ENCODE measurements at regions not wholly inside any gene's neighbourhood (a gene's known extent, or its start where the extent isn't known, plus 50 kb on each side); places are given as distances from the start of the nearest gene placed in this dataset.
A peak's percentile ranks its signal among the peaks of the same experiment; 100 is the strongest.

- no peaks in the 10 kb centered on the region for H3K9me3 Mint-ChIP-seq
- Histone ChIP-seq H3K9me3 (ENCODE audit: control insufficient read depth in 2 of 2, low read length in 2 of 2) (no peaks in the 10 kb centered on the region), H3K27me3 (ENCODE audit: control insufficient read depth, insufficient read depth, low read length) (no peaks in the 10 kb centered on the region), H3K36me3 (ENCODE audit: control insufficient read depth, insufficient read depth, low read length) (no peaks in the 10 kb centered on the region), H3K4me3 (ENCODE audit: low read depth, low read length) (no peak overlapping the region), H3K27ac (ENCODE audit: insufficient read depth, low read length, poor library complexity, severe bottlenecking) (no peak overlapping the region), H3K4me1 (ENCODE audit: control insufficient read depth, insufficient read depth, low read length, poor library complexity, severe bottlenecking) (no peaks in the 10 kb centered on the region)
- no peaks in the 10 kb centered on the region for H3K4me1 Mint-ChIP-seq
- ATAC-seq (ENCODE audit: low read depth in 2 of 2) (no peak), DNase-seq (no peak)
- H3K27ac Mint-ChIP-seq = no peak overlapping the region
- no peak overlapping the region for H3K4me3 Mint-ChIP-seq
- no peaks in the 10 kb centered on the region for H3K27me3 Mint-ChIP-seq
- no peaks in the 10 kb centered on the region for H3K36me3 Mint-ChIP-seq
Observed at GRCh38 chr10:123517426-123517825, 148.7 kb upstream of the GPR26 start.

GRCh38 chr10:123517901-123518300 is 148.3 kb upstream of the GPR26 start:
- Histone ChIP-seq H3K9me3 (ENCODE audit: control insufficient read depth in 2 of 2, low read length in 2 of 2) (no peaks in the 10 kb centered on the region), H3K27ac (ENCODE audit: insufficient read depth, low read length, poor library complexity, severe bottlenecking) (no peak overlapping the region), H3K4me1 (ENCODE audit: control insufficient read depth, insufficient read depth, low read length, poor library complexity, severe bottlenecking) (no peaks in the 10 kb centered on the region), H3K27me3 (ENCODE audit: control insufficient read depth, insufficient read depth, low read length) (no peaks in the 10 kb centered on the region), H3K36me3 (ENCODE audit: control insufficient read depth, insufficient read depth, low read length) (no peaks in the 10 kb centered on the region), H3K4me3 (ENCODE audit: low read depth, low read length) (no peak overlapping the region)
- DNase-seq (no peak), ATAC-seq (ENCODE audit: low read depth in 2 of 2) (no peak)
- no peak overlapping the region for H3K27ac Mint-ChIP-seq
- H3K4me1 Mint-ChIP-seq = no peaks in the 10 kb centered on the region
- no peaks in the 10 kb centered on the region for H3K36me3 Mint-ChIP-seq
- H3K9me3 Mint-ChIP-seq = no peaks in the 10 kb centered on the region
- H3K4me3 Mint-ChIP-seq = no peak overlapping the region
- no peaks in the 10 kb centered on the region for H3K27me3 Mint-ChIP-seq

GRCh38 chr10:123518765-123519164 is 147.4 kb upstream of the GPR26 start:
- no peak overlapping the region for H3K27ac ChIP-seq (ENCODE audit: insufficient read depth, low read length, poor library complexity, severe bottlenecking)
- no peaks in the 10 kb centered on the region for H3K4me1 ChIP-seq (ENCODE audit: control insufficient read depth, insufficient read depth, low read length, poor library complexity, severe bottlenecking)
- no peak for DNase-seq
- peaks cover 0 to 2% (median 0%) of the 10 kb centered on the region in 7 donors for H3K9me3 Mint-ChIP-seq
- no peaks in the 10 kb centered on the region for H3K4me1 Mint-ChIP-seq
- H3K27ac Mint-ChIP-seq = no peak overlapping the region
- H3K36me3 Mint-ChIP-seq = no peaks in the 10 kb centered on the region
- no peaks in the 10 kb centered on the region for H3K27me3 ChIP-seq (ENCODE audit: control insufficient read depth, insufficient read depth, low read length)
- no peak overlapping the region for H3K4me3 Mint-ChIP-seq
- no peaks in the 10 kb centered on the region for H3K36me3 ChIP-seq (ENCODE audit: control insufficient read depth, insufficient read depth, low read length)
- H3K4me3 ChIP-seq (ENCODE audit: low read depth, low read length) = no peak overlapping the region
- H3K9me3 ChIP-seq (ENCODE audit: control insufficient read depth in 2 of 2, low read length in 2 of 2) = no peaks in the 10 kb centered on the region
- no peaks in the 10 kb centered on the region for H3K27me3 Mint-ChIP-seq
- no peak for ATAC-seq (ENCODE audit: low read depth in 2 of 2)

GRCh38 chr10:123519861-123520260 is 146.3 kb upstream of the GPR26 start:
- H3K27me3 Mint-ChIP-seq = no peaks in the 10 kb centered on the region
- ATAC-seq (ENCODE audit: low read depth in 2 of 2) = no peak
- Histone ChIP-seq H3K36me3 (ENCODE audit: control insufficient read depth, insufficient read depth, low read length) (no peaks in the 10 kb centered on the region), H3K4me1 (ENCODE audit: control insufficient read depth, insufficient read depth, low read length, poor library complexity, severe bottlenecking) (no peaks in the 10 kb centered on the region), H3K9me3 (ENCODE audit: control insufficient read depth in 2 of 2, low read length in 2 of 2) (no peaks in the 10 kb centered on the region), H3K4me3 (ENCODE audit: low read depth, low read length) (no peak overlapping the region), H3K27me3 (ENCODE audit: control insufficient read depth, insufficient read depth, low read length) (no peaks in the 10 kb centered on the region), H3K27ac (ENCODE audit: insufficient read depth, low read length, poor library complexity, severe bottlenecking) (no peak overlapping the region)
- no peaks in the 10 kb centered on the region for H3K4me1 Mint-ChIP-seq
- no peak overlapping the region for H3K4me3 Mint-ChIP-seq
- H3K27ac Mint-ChIP-seq = no peak overlapping the region
- H3K9me3 Mint-ChIP-seq = peaks cover 0 to 2% (median 0%) of the 10 kb centered on the region in 7 donors
- no peak for DNase-seq
- no peaks in the 10 kb centered on the region for H3K36me3 Mint-ChIP-seq

GRCh38 chr10:123521076-123521475 is 145.1 kb upstream of the GPR26 start:
- H3K36me3 Mint-ChIP-seq = no peaks in the 10 kb centered on the region
- no peak for DNase-seq
- no peaks in the 10 kb centered on the region for H3K27me3 Mint-ChIP-seq
- no peak overlapping the region for H3K4me3 Mint-ChIP-seq
- Histone ChIP-seq H3K4me1 (ENCODE audit: control insufficient read depth, insufficient read depth, low read length, poor library complexity, severe bottlenecking) (no peaks in the 10 kb centered on the region), H3K9me3 (ENCODE audit: control insufficient read depth in 2 of 2, low read length in 2 of 2) (no peaks in the 10 kb centered on the region), H3K27ac (ENCODE audit: insufficient read depth, low read length, poor library complexity, severe bottlenecking) (no peak overlapping the region), H3K4me3 (ENCODE audit: low read depth, low read length) (no peak overlapping the region), H3K36me3 (ENCODE audit: control insufficient read depth, insufficient read depth, low read length) (no peaks in the 10 kb centered on the region), H3K27me3 (ENCODE audit: control insufficient read depth, insufficient read depth, low read length) (no peaks in the 10 kb centered on the region)
- H3K27ac Mint-ChIP-seq = no peak overlapping the region
- ATAC-seq (ENCODE audit: low read depth in 2 of 2) = no peak
- no peaks in the 10 kb centered on the region for H3K4me1 Mint-ChIP-seq
- H3K9me3 Mint-ChIP-seq = peaks cover 0 to 2% (median 0%) of the 10 kb centered on the region in 7 donors

GRCh38 chr10:123521556-123521955 is 144.6 kb upstream of the GPR26 start:
- Mint-ChIP-seq H3K9me3 (peaks cover 0 to 2% (median 0%) of the 10 kb centered on the region in 7 donors), H3K4me1 (no peaks in the 10 kb centered on the region), H3K4me3 (no peak overlapping the region), H3K27me3 (no peaks in the 10 kb centered on the region), H3K36me3 (no peaks in the 10 kb centered on the region), H3K27ac (no peak overlapping the region)
- H3K27me3 ChIP-seq (ENCODE audit: control insufficient read depth, insufficient read depth, low read length) = no peaks in the 10 kb centered on the region
- no peak for ATAC-seq (ENCODE audit: low read depth in 2 of 2)
- no peaks in the 10 kb centered on the region for H3K4me1 ChIP-seq (ENCODE audit: control insufficient read depth, insufficient read depth, low read length, poor library complexity, severe bottlenecking)
- no peak overlapping the region for H3K4me3 ChIP-seq (ENCODE audit: low read depth, low read length)
- no peaks in the 10 kb centered on the region for H3K9me3 ChIP-seq (ENCODE audit: control insufficient read depth in 2 of 2, low read length in 2 of 2)
- no peak overlapping the region for H3K27ac ChIP-seq (ENCODE audit: insufficient read depth, low read length, poor library complexity, severe bottlenecking)
- no peaks in the 10 kb centered on the region for H3K36me3 ChIP-seq (ENCODE audit: control insufficient read depth, insufficient read depth, low read length)
- no peak for DNase-seq

- H3K4me3 ChIP-seq (ENCODE audit: low read depth, low read length) = no peak overlapping the region
- H3K27me3 Mint-ChIP-seq = peaks cover 6% of the 10 kb centered on the region
Observed at GRCh38 chr10:123522702-123523312, 143.3 kb upstream of the GPR26 start.

GRCh38 chr10:123523833-123524232 is 142.3 kb upstream of the GPR26 start:
- Mint-ChIP-seq H3K27me3 (peaks cover 15% of the 10 kb centered on the region), H3K4me3 (no peak overlapping the region), H3K27ac (no peak overlapping the region), H3K36me3 (no peaks in the 10 kb centered on the region), H3K9me3 (peaks cover 0 to 2% (median 0%) of the 10 kb centered on the region in 7 donors), H3K4me1 (no peaks in the 10 kb centered on the region)
- H3K4me1 ChIP-seq (ENCODE audit: control insufficient read depth, insufficient read depth, low read length, poor library complexity, severe bottlenecking) = no peaks in the 10 kb centered on the region
- no peak overlapping the region for H3K4me3 ChIP-seq (ENCODE audit: low read depth, low read length)
- DNase-seq = no peak
- no peaks in the 10 kb centered on the region for H3K27me3 ChIP-seq (ENCODE audit: control insufficient read depth, insufficient read depth, low read length)
- no peak for ATAC-seq (ENCODE audit: low read depth in 2 of 2)
- no peak overlapping the region for H3K27ac ChIP-seq (ENCODE audit: insufficient read depth, low read length, poor library complexity, severe bottlenecking)
- no peaks in the 10 kb centered on the region for H3K9me3 ChIP-seq (ENCODE audit: control insufficient read depth in 2 of 2, low read length in 2 of 2)
- no peaks in the 10 kb centered on the region for H3K36me3 ChIP-seq (ENCODE audit: control insufficient read depth, insufficient read depth, low read length)

More at GRCh38 chr10:123522702-123523312, 143.3 kb upstream of the GPR26 start:
- H3K9me3 Mint-ChIP-seq = peaks cover 0 to 2% (median 0%) of the 10 kb centered on the region in 7 donors
- Histone ChIP-seq H3K36me3 (ENCODE audit: control insufficient read depth, insufficient read depth, low read length) (no peaks in the 10 kb centered on the region), H3K27ac (ENCODE audit: insufficient read depth, low read length, poor library complexity, severe bottlenecking) (no peak overlapping the region), H3K9me3 (ENCODE audit: control insufficient read depth in 2 of 2, low read length in 2 of 2) (no peaks in the 10 kb centered on the region), H3K4me1 (ENCODE audit: control insufficient read depth, insufficient read depth, low read length, poor library complexity, severe bottlenecking) (no peaks in the 10 kb centered on the region), H3K27me3 (ENCODE audit: control insufficient read depth, insufficient read depth, low read length) (no peaks in the 10 kb centered on the region)
- H3K4me1 Mint-ChIP-seq = no peaks in the 10 kb centered on the region
- no peak overlapping the region for H3K27ac Mint-ChIP-seq
- peak overlapping the region in 1 of 4 donors; percentile 7 for H3K4me3 Mint-ChIP-seq
- H3K36me3 Mint-ChIP-seq = no peaks in the 10 kb centered on the region
- DNase-seq (no peak), ATAC-seq (ENCODE audit: low read depth in 2 of 2) (no peak)
